CD4-positive, alpha-beta T cell treated with Interferon alpha-2 for 1 hour (primary cell): ENCODE measurements at regions not wholly inside any gene's neighbourhood (a gene's known extent, or its start where the extent isn't known, plus 50 kb on each side); places are given as distances from the start of the nearest gene placed in this dataset.

Experiments
- DNase-seq, 2 donors: peaks; one replicate each; pipeline ENCODE4 v3.0.0-alpha.2; 2020 to 2022

GRCh38 chr10:124285587-124286527, 132.9 kb downstream of the OAT start:
- no peak for DNase-seq

DNA sequence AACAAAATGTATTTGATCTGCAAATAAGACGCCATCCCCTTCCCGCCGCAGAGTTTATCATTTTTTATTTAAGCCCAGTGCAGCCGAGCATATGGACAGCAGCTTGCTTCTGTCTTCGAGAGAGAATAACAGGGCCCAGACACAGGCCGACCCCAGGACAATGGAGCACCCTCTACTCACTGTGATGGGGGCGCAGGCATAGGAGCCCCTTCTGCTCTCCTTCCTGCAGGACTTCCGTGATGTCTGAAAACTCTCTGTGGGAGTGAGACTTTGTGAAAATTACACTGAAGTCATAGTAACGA, 134.8 kb downstream of the OAT start:
- DNase-seq: no peak

GRCh38 chr10:124283215-124283948, 135.3 kb downstream of the OAT start:
- DNase-seq: no peak

- DNase-seq: no peak
These were observed 136.4 kb downstream of the OAT start for GRCh38 chr10:124282326-124282725.

DNA sequence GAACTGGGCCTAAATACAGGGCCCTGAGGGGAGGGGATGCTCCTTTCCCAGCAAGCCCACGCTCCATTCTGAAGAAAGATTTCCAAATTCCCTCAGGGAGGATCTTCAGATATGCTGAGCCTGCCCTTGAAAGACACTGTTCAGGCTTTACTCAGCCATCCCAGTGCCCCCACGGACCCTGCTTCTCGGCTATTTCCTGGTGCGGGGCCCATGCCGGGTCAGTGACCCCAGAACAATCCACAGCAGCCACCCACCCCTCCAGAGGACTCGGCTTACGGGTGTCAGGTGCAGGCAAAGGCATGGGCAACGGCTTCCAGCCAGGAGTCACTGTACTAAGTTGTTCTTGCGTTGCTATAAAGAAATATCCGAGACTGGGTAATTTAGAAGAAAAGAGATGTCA, 137.1 kb downstream of the OAT start:
- no peak for DNase-seq

- DNase-seq: no peak
These were observed 137.8 kb downstream of the OAT start for GRCh38 chr10:124280916-124281315.

- no peak for DNase-seq
These were observed 138.8 kb downstream of the OAT start for GRCh38 chr10:124279882-124280281.

- DNase-seq: no peak
These were observed 139.4 kb downstream of the OAT start for GRCh38 chr10:124279298-124279697.

GRCh38 chr10:124278356-124278755, 140.4 kb downstream of the OAT start:
- no peak for DNase-seq

DNA sequence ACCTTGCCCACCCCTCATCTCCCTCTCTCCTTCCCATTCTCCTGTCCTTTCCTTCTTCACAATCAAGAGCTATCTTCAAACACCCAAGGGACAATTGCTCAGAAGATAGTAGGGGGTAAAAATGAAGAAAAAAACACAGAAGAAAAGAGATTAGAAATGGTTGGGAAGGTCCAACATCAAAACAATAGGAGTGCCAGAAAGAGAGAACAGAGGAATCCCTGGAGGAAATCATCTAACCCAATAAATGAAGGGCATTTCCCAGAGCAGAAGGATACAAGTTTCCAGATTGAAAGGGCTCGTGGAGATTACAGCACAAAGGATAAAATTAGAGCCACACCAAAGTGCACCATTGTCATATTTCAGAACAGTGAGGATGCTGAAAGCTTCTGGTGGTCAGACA, 145.6 kb downstream of the OAT start:
- no peak for DNase-seq

DNA sequence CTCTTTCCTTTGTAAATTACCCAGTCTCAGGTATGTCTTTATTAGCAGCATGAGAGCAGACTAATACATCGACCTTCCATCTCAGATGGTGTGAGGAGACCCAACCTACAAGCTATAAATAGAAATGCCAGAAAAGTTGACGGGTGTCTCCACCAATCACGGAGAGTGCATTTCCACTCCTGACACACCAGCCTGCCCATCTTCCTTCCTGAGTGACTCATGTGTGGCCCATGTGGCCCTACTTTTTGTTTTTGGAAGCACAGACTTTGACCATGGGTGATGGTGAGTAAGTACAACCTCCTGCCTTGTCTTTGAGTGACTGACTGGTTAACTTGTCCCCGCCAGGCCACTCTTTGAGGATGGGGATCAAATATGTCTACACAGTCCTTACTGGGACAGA, 147.0 kb downstream of the OAT start:
- DNase-seq: no peak

DNA sequence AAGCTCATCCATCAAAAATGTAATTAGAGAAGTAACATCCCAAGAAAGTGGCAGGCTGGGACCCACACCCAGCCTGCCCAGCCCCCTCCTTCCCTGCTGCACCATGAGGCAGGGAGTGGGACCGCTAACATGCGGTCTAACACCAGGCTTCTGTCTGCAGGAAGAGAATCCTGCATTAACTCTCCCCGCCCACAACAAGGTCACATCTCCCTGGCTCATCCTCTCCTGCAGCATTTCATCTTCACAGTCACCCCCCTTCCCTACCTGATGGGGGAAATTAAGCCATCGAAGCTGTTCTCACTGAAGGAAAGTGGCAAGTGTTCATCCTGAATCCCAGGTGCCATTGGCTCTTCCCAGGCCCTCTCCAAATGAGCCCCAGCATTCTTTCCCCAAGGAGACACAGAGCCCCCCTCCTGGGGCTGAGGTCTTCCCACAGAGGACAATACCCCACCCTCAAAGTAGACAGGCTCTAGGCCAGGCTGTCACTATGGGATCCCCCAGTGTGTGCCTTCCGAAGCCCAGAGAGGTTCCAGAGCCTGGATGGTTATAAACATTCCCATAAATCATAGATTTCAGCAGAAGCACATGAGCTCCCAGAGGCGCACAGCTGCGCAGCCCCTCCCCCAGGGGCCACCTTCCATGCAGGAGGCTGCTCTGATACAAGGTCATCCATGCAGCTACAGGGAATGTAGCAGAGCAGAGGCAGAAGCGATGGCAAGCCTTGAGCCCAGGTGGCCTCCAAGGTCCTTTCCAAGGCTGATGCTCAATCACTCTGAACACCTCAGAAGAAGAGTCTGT, 148.0 kb downstream of the OAT start:
- no peak for DNase-seq

GRCh38 chr10:124268976-124269375, 149.7 kb downstream of the OAT start:
- no peak for DNase-seq

DNA sequence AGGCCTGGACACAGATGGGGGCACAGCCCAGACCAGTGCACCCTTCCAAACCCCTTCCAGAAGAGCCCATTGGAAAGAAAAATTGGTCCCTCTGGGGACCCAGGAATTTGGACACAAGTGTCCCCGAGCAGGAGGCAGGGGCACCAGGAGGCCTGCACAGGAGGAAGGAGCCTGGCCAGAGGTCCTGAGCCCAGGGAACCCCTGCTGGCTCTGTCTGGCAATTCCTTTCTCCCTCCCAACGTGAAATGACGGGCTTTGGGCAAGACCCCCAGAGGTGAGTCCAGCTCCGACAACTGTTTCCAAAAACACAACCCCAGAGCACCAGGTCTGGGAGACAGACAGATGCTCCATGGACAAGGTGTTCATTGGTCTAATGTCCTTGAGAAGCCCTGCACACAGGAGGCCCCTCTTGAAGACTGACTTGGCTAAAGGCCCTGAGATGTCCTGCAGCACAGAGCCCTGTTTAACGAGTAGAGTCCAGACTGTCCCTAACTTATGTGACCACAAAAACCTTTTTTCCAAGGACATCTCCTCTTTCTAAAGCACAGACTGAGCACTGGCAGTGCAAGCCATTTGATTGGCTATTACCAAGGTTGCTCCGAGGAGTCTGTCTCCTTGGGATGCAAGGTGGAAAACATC, 150.7 kb downstream of the OAT start:
- no peak for DNase-seq

- DNase-seq: no peak
These were observed 151.4 kb downstream of the OAT start for GRCh38 chr10:124267231-124267885.

DNA sequence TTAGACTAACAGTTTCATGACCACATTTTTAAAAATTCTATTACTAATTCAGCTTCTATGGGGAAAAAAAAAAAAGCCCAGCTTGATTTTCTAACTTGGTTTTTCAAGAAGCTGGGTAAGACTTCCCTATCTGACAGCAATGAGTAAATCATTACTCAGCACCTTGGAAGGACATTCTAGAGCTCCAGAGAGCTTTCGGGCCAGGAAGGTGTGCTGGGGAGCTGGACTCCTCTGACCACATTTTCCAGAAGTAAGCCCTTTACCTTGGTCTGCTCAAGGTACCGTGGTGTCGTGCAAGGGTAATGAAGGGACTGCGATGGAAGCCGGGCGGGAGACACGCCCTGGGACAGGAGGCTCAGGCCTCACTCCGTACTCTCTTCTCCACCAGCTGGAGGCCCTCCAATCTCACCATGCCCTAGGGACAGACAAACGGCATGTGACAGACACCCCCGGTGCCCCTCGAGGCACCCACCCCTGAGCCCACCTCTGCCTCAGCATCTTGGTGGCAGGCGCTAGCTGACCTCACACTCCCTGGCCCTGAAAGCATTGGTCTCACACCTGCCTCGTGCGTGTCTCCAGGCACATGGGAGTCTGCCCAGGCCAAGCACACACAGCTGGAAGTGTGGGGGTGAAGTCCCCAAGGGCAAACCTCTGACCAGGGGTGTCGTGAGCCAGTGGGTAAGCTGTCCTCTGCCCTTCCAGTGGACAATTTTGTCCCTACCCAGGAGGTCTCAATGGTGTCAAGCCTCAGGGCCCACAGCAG, 152.1 kb downstream of the OAT start:
- DNase-seq: no peak

DNA sequence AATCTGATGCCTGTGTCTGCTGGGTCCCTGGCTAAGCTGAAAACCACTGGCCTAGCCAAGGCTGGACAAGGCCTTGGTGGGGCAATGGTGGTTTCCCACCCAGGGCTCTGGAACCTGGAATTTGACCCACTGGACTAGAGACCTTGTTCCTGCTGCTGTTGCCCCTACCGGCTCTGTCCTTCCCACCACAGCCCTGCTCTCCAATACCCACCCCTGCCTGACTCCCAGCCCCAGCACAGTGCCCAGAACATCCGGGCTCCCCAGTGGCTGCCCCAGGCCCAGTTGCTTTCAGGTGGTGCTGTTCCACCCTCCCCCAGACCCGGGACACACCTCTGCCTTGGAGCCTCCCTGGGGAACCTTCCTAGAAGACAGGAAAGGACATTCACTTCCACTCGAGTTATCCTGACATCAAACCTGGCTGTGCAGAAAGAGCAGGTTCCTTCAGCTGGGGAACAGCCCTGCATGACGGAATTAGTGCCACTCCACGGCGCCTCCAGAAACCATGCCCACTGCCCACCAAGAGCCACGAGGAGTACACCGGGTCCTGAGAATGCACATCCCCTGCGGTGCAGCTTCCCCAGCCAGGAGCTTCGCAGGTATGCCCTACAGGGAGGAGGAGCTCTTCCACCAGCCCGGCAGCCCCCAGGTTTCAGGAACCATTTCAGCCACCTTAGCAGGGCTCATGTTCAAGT, 152.8 kb downstream of the OAT start:
- DNase-seq: no peak

DNA sequence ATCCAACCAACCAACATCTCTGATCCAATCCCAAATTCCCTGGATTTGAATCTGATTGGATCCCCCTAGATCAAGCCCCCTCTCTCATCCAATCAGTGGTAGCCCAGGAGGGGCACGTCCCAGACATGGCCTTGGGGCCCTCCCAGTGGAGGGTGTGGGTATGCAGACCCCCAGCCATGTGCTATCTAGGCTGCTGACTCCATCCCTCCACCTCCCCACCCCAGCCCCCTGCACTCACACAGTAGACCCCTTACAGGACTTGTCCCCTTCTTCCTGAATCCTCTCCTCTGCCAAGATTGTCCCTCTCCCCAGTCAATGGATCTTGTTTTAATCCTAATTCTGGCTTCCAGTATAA, 153.4 kb downstream of the OAT start:
- no peak for DNase-seq

GRCh38 chr10:124264711-124265390, 153.9 kb downstream of the OAT start:
- DNase-seq: no peak

DNA sequence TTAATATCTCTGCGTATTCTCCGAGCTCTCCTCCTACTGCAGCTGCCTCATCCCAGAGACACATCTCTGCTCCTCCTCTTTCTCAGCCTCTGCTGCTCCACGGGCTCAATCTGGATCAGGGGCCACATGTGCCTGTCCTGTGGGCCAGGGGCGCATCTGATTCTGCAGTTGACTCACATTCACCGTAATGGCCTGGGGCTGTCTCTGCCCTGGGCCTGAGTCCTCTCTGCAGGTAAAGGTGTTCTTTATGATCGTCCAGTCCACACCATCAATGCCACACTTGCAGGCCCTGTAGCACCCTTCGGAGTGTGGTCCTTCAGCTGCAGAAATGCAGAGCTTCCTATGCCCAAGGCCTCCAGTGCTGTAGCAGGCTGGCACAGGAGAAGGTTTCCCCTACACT, 154.5 kb downstream of the OAT start:
- no peak for DNase-seq

DNA sequence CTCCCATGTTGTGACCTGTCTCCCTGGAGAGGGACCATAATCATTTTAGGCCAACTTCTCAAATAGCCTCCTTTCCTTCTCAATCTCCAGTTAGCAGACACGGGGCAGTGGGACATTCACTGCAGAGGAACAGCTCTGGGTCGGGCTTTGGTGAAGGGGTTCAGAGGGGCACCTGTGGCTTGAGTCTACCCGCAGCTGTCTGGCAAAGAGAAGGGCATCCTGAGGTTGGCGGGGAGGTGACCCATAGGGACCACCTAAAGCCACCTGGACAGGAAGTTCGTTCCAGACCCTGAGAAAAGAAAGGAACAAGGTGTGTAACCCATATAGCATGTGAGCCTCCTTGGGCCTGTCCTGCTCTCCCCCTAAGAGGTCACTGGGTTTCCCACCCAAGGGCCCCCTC, 155.0 kb downstream of the OAT start:
- DNase-seq: no peak
